HEK293 (cell line): ENCODE measurements at regions not wholly inside any gene's neighbourhood (a gene's known extent, or its start where the extent isn't known, plus 50 kb on each side); places are given as distances from the start of the nearest gene placed in this dataset.
A peak's percentile ranks its signal among the peaks of the same experiment; 100 is the strongest.

Experiments used
- ATF2 ChIP-seq: fragments of 450-650 bp; formaldehyde crosslinking; IDR thresholded peaks from 2 replicates; pipeline ENCODE4 v1.5.1; 2016; ENCODE audit warnings: missing biosample characterization, missing genetic modification characterization, low read depth
- CTCF ChIP-seq: fragments of 450-650 bp; formaldehyde crosslinking; IDR thresholded peaks from 2 replicates; pipeline ENCODE4 v1.5.1; 2016; ENCODE audit warnings: missing biosample characterization, missing genetic modification characterization
- GLIS2 ChIP-seq: fragments of 450-650 bp; formaldehyde crosslinking; IDR thresholded peaks from 2 replicates; pipeline ENCODE4 v1.5.1; 2016; ENCODE audit warnings: missing biosample characterization, missing genetic modification characterization
- HOXD13 ChIP-seq: sonication (generic); formaldehyde crosslinking; IDR thresholded peaks from 2 replicates; pipeline ENCODE4 v1.8.0; 2022; ENCODE audit warnings: missing genetic modification reagents, borderline replicate concordance
- KLF1 ChIP-seq: fragments of 450-650 bp; formaldehyde crosslinking; IDR thresholded peaks from 2 replicates; pipeline ENCODE4 v1.5.1; 2016; ENCODE audit warnings: missing biosample characterization, missing genetic modification characterization
- KLF16 ChIP-seq: fragments of 450-650 bp; formaldehyde crosslinking; IDR thresholded peaks from 2 replicates; pipeline ENCODE4 v1.5.1; 2017; ENCODE audit warnings: missing biosample characterization, missing genetic modification characterization
- KLF9 ChIP-seq: fragments of 450-650 bp; formaldehyde crosslinking; IDR thresholded peaks from 2 replicates; pipeline ENCODE4 v1.5.1; 2016; ENCODE audit warnings: missing biosample characterization, missing genetic modification characterization, low read depth
- PBX3 ChIP-seq: sonication (generic); formaldehyde crosslinking; IDR thresholded peaks from 2 replicates; pipeline ENCODE4 v1.8.1; 2022; ENCODE audit warnings: mild to moderate bottlenecking, moderate library complexity, missing genetic modification reagents
- RBAK ChIP-seq: fragments of 450-650 bp; formaldehyde crosslinking; IDR thresholded peaks from 2 replicates; pipeline ENCODE4 v1.5.1; 2016; ENCODE audit warnings: missing biosample characterization, missing genetic modification characterization
- SP3 ChIP-seq: fragments of 450-650 bp; formaldehyde crosslinking; IDR thresholded peaks from 2 replicates; pipeline ENCODE4 v1.5.1; 2016; ENCODE audit warnings: missing biosample characterization, missing genetic modification characterization
- YY2 ChIP-seq: fragments of 450-650 bp; formaldehyde crosslinking; IDR thresholded peaks from 2 replicates; pipeline ENCODE4 v1.5.1; 2016; ENCODE audit warnings: missing biosample characterization, missing genetic modification characterization
- ZBTB17 ChIP-seq: fragments of 450-650 bp; formaldehyde crosslinking; IDR thresholded peaks from 2 replicates; pipeline ENCODE4 v1.5.1; 2016; ENCODE audit warnings: missing biosample characterization, missing genetic modification characterization
- ZBTB44 ChIP-seq: fragments of 450-650 bp; IDR thresholded peaks from 2 replicates; pipeline ENCODE4 v1.5.1; 2018; ENCODE audit warnings: missing biosample characterization, mild to moderate bottlenecking, missing genetic modification characterization
- ZFP41 ChIP-seq: fragments of 450-650 bp; formaldehyde crosslinking; IDR thresholded peaks from 2 replicates; pipeline ENCODE4 v1.5.1; 2016; ENCODE audit warnings: missing biosample characterization, missing genetic modification characterization, borderline replicate concordance
- ZIC2 ChIP-seq: fragments of 450-650 bp; formaldehyde crosslinking; IDR thresholded peaks from 2 replicates; pipeline ENCODE4 v1.5.1; 2016; ENCODE audit warnings: missing biosample characterization, missing genetic modification characterization
- ZNF112 ChIP-seq: fragments of 450-650 bp; formaldehyde crosslinking; IDR thresholded peaks from 2 replicates; pipeline ENCODE4 v1.5.0; 2017; ENCODE audit warnings: missing biosample characterization, missing genetic modification characterization
- ZNF148 ChIP-seq: fragments of 450-650 bp; formaldehyde crosslinking; IDR thresholded peaks from 2 replicates; pipeline ENCODE4 v1.5.0; 2017; ENCODE audit warnings: missing biosample characterization, missing genetic modification characterization, borderline replicate concordance
- ZNF155 ChIP-seq: fragments of 450-650 bp; formaldehyde crosslinking; IDR thresholded peaks from 2 replicates; pipeline ENCODE4 v1.5.1; 2016; ENCODE audit warnings: missing biosample characterization, missing genetic modification characterization
- ZNF16 ChIP-seq: fragments of 450-650 bp; formaldehyde crosslinking; IDR thresholded peaks from 2 replicates; pipeline ENCODE4 v1.5.1; 2016; ENCODE audit warnings: low read depth, missing biosample characterization, missing genetic modification characterization
- ZNF175 ChIP-seq: fragments of 450-650 bp; formaldehyde crosslinking; IDR thresholded peaks from 2 replicates; pipeline ENCODE4 v1.5.1; 2016; ENCODE audit warnings: missing biosample characterization, missing genetic modification characterization
- ZNF18 ChIP-seq: fragments of 450-650 bp; formaldehyde crosslinking; IDR thresholded peaks from 2 replicates; pipeline ENCODE4 v1.5.1; 2016; ENCODE audit warnings: missing biosample characterization, missing genetic modification characterization
- ZNF248 ChIP-seq: fragments of 450-650 bp; formaldehyde crosslinking; IDR thresholded peaks from 2 replicates; pipeline ENCODE4 v1.5.1; 2017; ENCODE audit warnings: missing biosample characterization, missing genetic modification characterization
- ZNF501 ChIP-seq: fragments of 450-650 bp; formaldehyde crosslinking; IDR thresholded peaks from 2 replicates; pipeline ENCODE4 v1.5.1; 2016; ENCODE audit warnings: missing biosample characterization, missing genetic modification characterization
- ZNF513 ChIP-seq: fragments of 450-650 bp; IDR thresholded peaks from 2 replicates; pipeline ENCODE4 v1.5.1; 2018; ENCODE audit warnings: missing biosample characterization, missing genetic modification characterization
- ZNF548 ChIP-seq: fragments of 450-650 bp; formaldehyde crosslinking; IDR thresholded peaks from 2 replicates; pipeline ENCODE4 v1.5.1; 2016; ENCODE audit warnings: missing biosample characterization, missing genetic modification characterization
- ZNF560 ChIP-seq: fragments of 450-650 bp; formaldehyde crosslinking; IDR thresholded peaks from 2 replicates; pipeline ENCODE4 v1.5.1; 2017; ENCODE audit warnings: missing biosample characterization, missing genetic modification characterization, borderline replicate concordance
- ZNF664 ChIP-seq: fragments of 450-650 bp; formaldehyde crosslinking; IDR thresholded peaks from 2 replicates; pipeline ENCODE4 v1.5.1; 2016; ENCODE audit warnings: missing biosample characterization, missing genetic modification characterization
- ZNF776 ChIP-seq: fragments of 450-650 bp; formaldehyde crosslinking; IDR thresholded peaks from 2 replicates; pipeline ENCODE4 v1.5.0; 2017; ENCODE audit warnings: missing biosample characterization, missing genetic modification characterization, borderline replicate concordance
- ZNF843 ChIP-seq: fragments of 450-650 bp; formaldehyde crosslinking; IDR thresholded peaks from 2 replicates; pipeline ENCODE4 v1.5.1; 2016; ENCODE audit warnings: missing biosample characterization, missing genetic modification characterization
- ZXDB ChIP-seq: fragments of 450-650 bp; formaldehyde crosslinking; IDR thresholded peaks from 2 replicates; pipeline ENCODE4 v1.5.1; 2016; ENCODE audit warnings: missing biosample characterization, missing genetic modification characterization

GRCh38 chr17:74116087-74116717, 87.3 kb upstream of the RPL38 start (continued):
- TF ChIP-seq KLF9 (tag by site-specific recombination) (peak; percentile 47; the same call in 1 of the 2 replicates), ZIC2 (tag by site-specific recombination) (peak; percentile 95), ZBTB17 (tag by site-specific recombination) (no peak), YY2 (no peak), ZNF175 (tag by site-specific recombination) (no peak), ZNF548 (tag by site-specific recombination) (no peak), ZNF560 (no peak), CTCF (tag by site-specific recombination) (no peak), SP3 (tag by site-specific recombination) (peak; percentile 62), RBAK (tag by site-specific recombination) (no peak), ZNF148 (tag by site-specific recombination) (no peak), ZNF501 (no peak), ZXDB (no peak), ZNF18 (tag by site-specific recombination) (no peak), HOXD13 (CRISPR knock-in tag) (no peak), ZNF513 (no peak), ZBTB44 (tag by site-specific recombination) (no peak), ZNF843 (tag by site-specific recombination) (no peak), PBX3 (CRISPR knock-in tag) (no peak), GLIS2 (tag by site-specific recombination) (0 out of 2 replicates have a peak, but pooled peaks have one; percentile 10), ZNF664 (tag by site-specific recombination) (no peak), ZNF16 (tag by site-specific recombination) (no peak), ZNF155 (tag by site-specific recombination) (no peak), KLF16 (tag by site-specific recombination) (no peak), ZFP41 (tag by site-specific recombination) (no peak), ATF2 (tag by site-specific recombination) (no peak), KLF1 (tag by site-specific recombination) (peak; percentile 84), ZNF776 (tag by site-specific recombination) (no peak), ZNF248 (no peak), ZNF112 (tag by site-specific recombination) (no peak)
